Endodermal cell (in vitro differentiated cells): ENCODE measurements at regions not wholly inside any gene's neighbourhood (a gene's known extent, or its start where the extent isn't known, plus 50 kb on each side); places are given as distances from the start of the nearest gene placed in this dataset.
A peak's percentile ranks its signal among the peaks of the same experiment; 100 is the strongest.

Experiments used
- DNase-seq: peaks from one replicate; pipeline ENCODE4 v3.0.0-alpha.2; 2017
- H3K27ac ChIP-seq: 2 replicates; pipeline ENCODE4 v1.5.1; 2013; ENCODE audit warnings: mild to moderate bottlenecking, low read depth, low read length, moderate library complexity
- H3K27me3 ChIP-seq: 2 replicates; pipeline ENCODE4 v1.6.1; 2013; ENCODE audit warnings: mild to moderate bottlenecking, low read length, moderate library complexity; ENCODE audit not compliant: insufficient read depth, control insufficient read depth, poor library complexity, severe bottlenecking
- H3K36me3 ChIP-seq: 2 replicates; pipeline ENCODE4 v1.7.0; 2013; ENCODE audit warnings: mild to moderate bottlenecking, low read length, moderate library complexity; ENCODE audit not compliant: control insufficient read depth, insufficient read depth
- H3K4me1 ChIP-seq: one replicate; pipeline ENCODE4 v1.7.0; 2013; ENCODE audit warnings: low read length; ENCODE audit not compliant: control insufficient read depth, insufficient read depth
- H3K4me3 ChIP-seq: 2 replicates; pipeline ENCODE4 v1.5.1; 2013; ENCODE audit warnings: mild to moderate bottlenecking, low read length, moderate library complexity
- H3K9ac ChIP-seq: 2 replicates; pipeline ENCODE4 v1.6.1; 2013; ENCODE audit warnings: mild to moderate bottlenecking, low read length, moderate library complexity; ENCODE audit not compliant: poor library complexity, severe bottlenecking; ENCODE audit errors: extremely low read depth
- H3K9me3 ChIP-seq: 2 replicates; pipeline ENCODE4 v1.6.1; 2013; ENCODE audit warnings: mild to moderate bottlenecking, low read length, moderate library complexity; ENCODE audit not compliant: control insufficient read depth
- H3K27ac Mint-ChIP-seq: 2 replicates; pipeline ENCODE4 v1.8.0; 2020; ENCODE audit warnings: mixed read lengths
- H3K27me3 Mint-ChIP-seq: 2 replicates; pipeline ENCODE4 v1.8.0; 2021; ENCODE audit warnings: mild to moderate bottlenecking, mixed read lengths; ENCODE audit not compliant: insufficient read depth
- H3K36me3 Mint-ChIP-seq: 2 replicates; pipeline ENCODE4 v1.8.0; 2020; ENCODE audit warnings: low read depth, mixed read lengths
- H3K4me1 Mint-ChIP-seq: 2 replicates; pipeline ENCODE4 v1.8.0; 2020; ENCODE audit warnings: mixed read lengths
- H3K4me3 Mint-ChIP-seq: 2 replicates; pipeline ENCODE4 v1.8.0; 2020; ENCODE audit warnings: mild to moderate bottlenecking, moderate library complexity, mixed read lengths
- H3K9me3 Mint-ChIP-seq: 2 replicates; pipeline ENCODE4 v1.8.0; 2020; ENCODE audit warnings: mild to moderate bottlenecking, mixed read lengths
- WGBS, 2 experiments: methylation state at CpG; one replicate each; pipeline versions ENCODE4 v1.1.5 to v1.1.7; 2013; ENCODE audit warnings: missing lambda C conversion rate in 2 of 2, mixed read lengths in 1 of 2; ENCODE audit not compliant: insufficient coverage in 1 of 2, insufficient read length in 1 of 2; 5-methylcytosine and 5-hydroxymethylcytosine counted together
- TF ChIP-seq, protein P1 (sequence below): fragments of 200-600 bp; sonication (generic); conservative IDR thresholded peaks from 2 replicates; pipeline ENCODE4 v1.5.0; 2021; ENCODE audit warnings: antibody characterized with exemption, mild to moderate bottlenecking

DNA sequence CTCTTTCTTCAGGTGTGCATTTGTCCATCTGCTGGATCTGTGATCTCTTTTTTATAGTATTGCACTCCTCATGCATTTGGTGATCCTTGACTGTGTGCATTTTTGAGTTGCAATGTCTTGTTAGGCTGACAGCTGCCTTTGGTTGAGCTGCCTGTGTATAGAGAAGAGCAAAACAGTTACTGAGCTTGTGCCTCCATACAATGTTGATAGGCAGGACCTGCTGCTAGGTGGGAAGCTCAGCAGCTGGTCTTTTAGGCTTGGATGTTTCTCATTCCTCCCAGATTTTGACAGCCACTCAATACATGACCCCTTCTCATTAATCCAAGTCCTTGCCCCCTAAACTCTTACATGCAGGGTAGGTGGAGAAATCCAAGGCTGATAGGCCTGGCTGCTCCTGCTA is 74.8 kb upstream of the PIAS1 start:
- H3K27me3 Mint-ChIP-seq, result no peaks in the 10 kb centered on the region
- TF ChIP-seq, protein P1, sequence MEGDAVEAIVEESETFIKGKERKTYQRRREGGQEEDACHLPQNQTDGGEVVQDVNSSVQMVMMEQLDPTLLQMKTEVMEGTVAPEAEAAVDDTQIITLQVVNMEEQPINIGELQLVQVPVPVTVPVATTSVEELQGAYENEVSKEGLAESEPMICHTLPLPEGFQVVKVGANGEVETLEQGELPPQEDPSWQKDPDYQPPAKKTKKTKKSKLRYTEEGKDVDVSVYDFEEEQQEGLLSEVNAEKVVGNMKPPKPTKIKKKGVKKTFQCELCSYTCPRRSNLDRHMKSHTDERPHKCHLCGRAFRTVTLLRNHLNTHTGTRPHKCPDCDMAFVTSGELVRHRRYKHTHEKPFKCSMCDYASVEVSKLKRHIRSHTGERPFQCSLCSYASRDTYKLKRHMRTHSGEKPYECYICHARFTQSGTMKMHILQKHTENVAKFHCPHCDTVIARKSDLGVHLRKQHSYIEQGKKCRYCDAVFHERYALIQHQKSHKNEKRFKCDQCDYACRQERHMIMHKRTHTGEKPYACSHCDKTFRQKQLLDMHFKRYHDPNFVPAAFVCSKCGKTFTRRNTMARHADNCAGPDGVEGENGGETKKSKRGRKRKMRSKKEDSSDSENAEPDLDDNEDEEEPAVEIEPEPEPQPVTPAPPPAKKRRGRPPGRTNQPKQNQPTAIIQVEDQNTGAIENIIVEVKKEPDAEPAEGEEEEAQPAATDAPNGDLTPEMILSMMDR, result no peak
- peaks cover 2% of the 10 kb centered on the region for H3K36me3 Mint-ChIP-seq
- no peaks in the 10 kb centered on the region for H3K4me1 ChIP-seq
- H3K4me3 Mint-ChIP-seq, result no peak overlapping the region
- no peak overlapping the region for H3K27ac Mint-ChIP-seq
- H3K4me1 Mint-ChIP-seq, result peaks cover 5% of the 10 kb centered on the region
- no peak overlapping the region for H3K27ac ChIP-seq
- no peaks in the 10 kb centered on the region for H3K27me3 ChIP-seq
- no peak overlapping the region for H3K9ac ChIP-seq
- peaks cover 25% of the 10 kb centered on the region for H3K9me3 Mint-ChIP-seq
- peaks cover 14% of the 10 kb centered on the region for H3K9me3 ChIP-seq
- no peaks in the 10 kb centered on the region for H3K36me3 ChIP-seq
- H3K4me3 ChIP-seq, result no peak overlapping the region
- DNase-seq, result no peak

DNA sequence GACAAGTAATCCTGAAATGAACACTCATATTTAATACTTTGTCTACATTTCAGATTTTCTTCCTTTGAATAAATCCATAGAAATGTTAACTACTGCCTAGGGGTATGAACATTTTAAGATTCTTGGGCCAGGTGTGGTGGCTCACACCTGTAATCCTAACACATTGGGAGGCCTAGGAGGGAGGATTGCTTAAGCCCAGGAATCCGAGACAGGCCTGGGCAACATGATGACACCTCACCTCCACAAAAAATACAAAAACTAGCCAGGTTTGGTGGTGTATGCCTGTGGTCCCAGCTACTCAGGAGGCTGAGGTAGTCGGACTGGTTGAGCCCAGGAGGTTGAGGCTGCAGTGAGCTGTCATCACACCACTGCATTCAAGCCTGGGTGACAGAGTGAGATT is 73.9 kb upstream of the PIAS1 start:
- peaks cover 14% of the 10 kb centered on the region for H3K9me3 ChIP-seq
- no peak overlapping the region for H3K4me3 ChIP-seq
- no peaks in the 10 kb centered on the region for H3K36me3 ChIP-seq
- H3K9ac ChIP-seq, result no peak overlapping the region
- no peaks in the 10 kb centered on the region for H3K27me3 Mint-ChIP-seq
- H3K4me3 Mint-ChIP-seq, result no peak overlapping the region
- H3K36me3 Mint-ChIP-seq, result peaks cover 2% of the 10 kb centered on the region
- 100% methylated on average over 1 of the region's 2 CpGs; no CpG with 5 or more reads in 1 of the 2 experiments for WGBS, 2 experiments
- TF ChIP-seq, protein P1, result no peak
- H3K27me3 ChIP-seq, result no peaks in the 10 kb centered on the region
- H3K4me1 Mint-ChIP-seq, result peaks cover 5% of the 10 kb centered on the region
- H3K4me1 ChIP-seq, result no peaks in the 10 kb centered on the region
- H3K9me3 Mint-ChIP-seq, result peaks cover 26% of the 10 kb centered on the region
- no peak for DNase-seq
- no peak overlapping the region for H3K27ac Mint-ChIP-seq
- H3K27ac ChIP-seq, result no peak overlapping the region

DNA sequence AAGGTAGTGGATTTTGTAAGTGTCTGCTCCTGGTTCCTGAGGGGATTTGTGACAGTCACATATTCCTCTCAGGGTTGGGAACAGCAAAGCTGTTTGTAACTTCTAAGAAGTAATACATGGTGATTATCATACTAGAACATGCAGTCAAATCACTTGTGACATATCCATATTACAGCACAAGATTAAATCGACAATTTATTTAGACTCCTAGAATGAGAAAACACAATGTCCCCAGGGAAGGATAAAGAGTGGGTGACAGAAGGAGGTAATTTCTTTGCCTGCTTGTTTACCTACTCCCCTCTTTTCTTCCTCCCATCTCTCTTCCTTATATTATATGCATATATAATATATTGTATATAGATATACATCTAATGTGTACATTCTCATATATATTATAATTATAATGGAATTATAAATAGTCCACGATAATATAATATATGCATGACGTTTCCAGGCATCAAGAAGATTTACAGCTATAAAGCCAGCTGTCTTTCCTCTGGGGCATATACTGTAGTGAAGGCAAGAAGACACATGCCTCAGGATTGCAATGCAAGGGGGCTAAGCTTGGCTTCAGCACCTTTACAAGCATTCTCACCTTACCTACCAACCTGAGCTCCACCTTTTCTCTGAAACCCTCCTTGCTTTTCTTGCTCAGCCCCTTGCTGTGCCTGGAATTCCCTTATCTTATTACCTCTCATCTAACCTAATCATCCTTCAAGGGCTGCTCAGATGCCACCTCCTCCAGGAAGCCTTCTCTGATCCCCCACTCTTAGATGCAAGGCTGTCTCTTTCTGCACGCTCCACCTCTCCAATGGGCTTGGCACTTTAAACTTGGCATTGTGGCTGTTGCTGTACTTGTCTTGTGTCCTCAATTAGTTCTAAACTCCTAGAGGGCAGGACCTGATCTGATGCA is 73.1 kb upstream of the PIAS1 start:
- Histone ChIP-seq H3K36me3 (no peaks in the 10 kb centered on the region), H3K9ac (no peak overlapping the region), H3K27me3 (no peaks in the 10 kb centered on the region), H3K4me3 (no peak overlapping the region), H3K9me3 (peaks cover 14% of the 10 kb centered on the region), H3K4me1 (no peaks in the 10 kb centered on the region), H3K27ac (no peak overlapping the region)
- TF ChIP-seq, protein P1, result no peak
- Mint-ChIP-seq H3K27me3 (no peaks in the 10 kb centered on the region), H3K9me3 (peaks cover 28% of the 10 kb centered on the region), H3K36me3 (peaks cover 2% of the 10 kb centered on the region), H3K27ac (no peak overlapping the region), H3K4me1 (peaks cover 5% of the 10 kb centered on the region), H3K4me3 (no peak overlapping the region)
- DNase-seq, result peak; percentile 76
- 75 to 94% methylated on average over 2 to 4 of the region's 4 CpGs for WGBS, 2 experiments
